OCI-LY3 (cell line): ENCODE measurements at regions not wholly inside any gene's neighbourhood (a gene's known extent, or its start where the extent isn't known, plus 50 kb on each side); places are given as distances from the start of the nearest gene placed in this dataset.

Experiments
- EZH2phosphoT487 ChIP-seq: fragments of 200-600 bp; shearing (Covaris generic); IDR thresholded peaks from 2 replicates; pipeline ENCODE4 v1.6.1; 2018; ENCODE audit warnings: antibody characterized with exemption, mixed run types, low read depth
- TF ChIP-seq, protein P1 (sequence below): fragments of 200-600, 300-600 bp; sonication (generic); IDR thresholded peaks from 2 replicates; pipeline ENCODE4 v1.5.1; 2014; ENCODE audit warnings: antibody characterized with exemption, low read length, low read depth

DNA sequence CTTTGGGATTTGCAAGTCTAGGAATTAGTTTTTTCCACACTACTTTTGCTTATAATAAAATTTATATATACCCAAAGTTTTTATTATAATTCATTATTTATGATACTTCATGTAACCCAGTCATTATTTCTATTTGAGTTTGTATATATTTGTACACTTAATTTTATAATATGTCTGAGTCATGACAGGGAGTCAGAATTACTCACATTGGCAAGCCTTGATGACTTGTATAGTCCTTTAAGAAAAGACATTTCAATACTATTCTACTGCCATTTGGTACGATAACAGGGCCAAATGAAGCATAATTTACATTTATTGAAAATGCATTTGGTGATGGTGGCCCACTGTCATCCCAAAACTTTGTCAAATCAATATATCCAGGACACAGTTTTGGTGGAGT is 95.9 kb upstream of the UNC13C start:
- TF ChIP-seq, protein P1, sequence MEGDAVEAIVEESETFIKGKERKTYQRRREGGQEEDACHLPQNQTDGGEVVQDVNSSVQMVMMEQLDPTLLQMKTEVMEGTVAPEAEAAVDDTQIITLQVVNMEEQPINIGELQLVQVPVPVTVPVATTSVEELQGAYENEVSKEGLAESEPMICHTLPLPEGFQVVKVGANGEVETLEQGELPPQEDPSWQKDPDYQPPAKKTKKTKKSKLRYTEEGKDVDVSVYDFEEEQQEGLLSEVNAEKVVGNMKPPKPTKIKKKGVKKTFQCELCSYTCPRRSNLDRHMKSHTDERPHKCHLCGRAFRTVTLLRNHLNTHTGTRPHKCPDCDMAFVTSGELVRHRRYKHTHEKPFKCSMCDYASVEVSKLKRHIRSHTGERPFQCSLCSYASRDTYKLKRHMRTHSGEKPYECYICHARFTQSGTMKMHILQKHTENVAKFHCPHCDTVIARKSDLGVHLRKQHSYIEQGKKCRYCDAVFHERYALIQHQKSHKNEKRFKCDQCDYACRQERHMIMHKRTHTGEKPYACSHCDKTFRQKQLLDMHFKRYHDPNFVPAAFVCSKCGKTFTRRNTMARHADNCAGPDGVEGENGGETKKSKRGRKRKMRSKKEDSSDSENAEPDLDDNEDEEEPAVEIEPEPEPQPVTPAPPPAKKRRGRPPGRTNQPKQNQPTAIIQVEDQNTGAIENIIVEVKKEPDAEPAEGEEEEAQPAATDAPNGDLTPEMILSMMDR: no peak
- TF ChIP-seq EZH2phosphoT487: no peak
